H9 (cell line): ENCODE measurements at regions not wholly inside any gene's neighbourhood (a gene's known extent, or its start where the extent isn't known, plus 50 kb on each side); places are given as distances from the start of the nearest gene placed in this dataset.

ENCODE experiments used
- DNase-seq: peaks from one replicate; pipeline ENCODE4 v3.0.0-alpha.2; 2017
- H2AFZ ChIP-seq: one replicate; pipeline ENCODE4 v1.6.1; 2013; ENCODE audit warnings: mild to moderate bottlenecking, low read length, control low read depth, moderate library complexity
- H2AK5ac ChIP-seq: 2 replicates; pipeline ENCODE4 v1.6.1; 2013; ENCODE audit warnings: low read length, control low read depth, mixed read lengths; ENCODE audit not compliant: insufficient read length
- H2BK120ac ChIP-seq: one replicate; pipeline ENCODE4 v1.6.1; 2013; ENCODE audit warnings: low read depth, mild to moderate bottlenecking, low read length, control low read depth, inconsistent platforms; ENCODE audit not compliant: poor library complexity, severe bottlenecking
- H2BK12ac ChIP-seq: 2 replicates; pipeline ENCODE4 v1.6.1; 2013; ENCODE audit warnings: low read length, control low read depth, mixed read lengths, low read depth; ENCODE audit not compliant: insufficient read length
- H2BK15ac ChIP-seq: 2 replicates; pipeline ENCODE4 v1.6.1; 2013; ENCODE audit warnings: low read depth, low read length, control low read depth
- H2BK20ac ChIP-seq: one replicate; pipeline ENCODE4 v1.6.1; 2013; ENCODE audit warnings: low read depth, mild to moderate bottlenecking, low read length, control low read depth, inconsistent platforms; ENCODE audit not compliant: poor library complexity, severe bottlenecking
- H2BK5ac ChIP-seq: 2 replicates; pipeline ENCODE4 v1.6.1; 2013; ENCODE audit warnings: low read length, control low read depth, mixed read lengths; ENCODE audit not compliant: insufficient read length
- H3K14ac ChIP-seq: 2 replicates; pipeline ENCODE4 v1.6.1; 2013; ENCODE audit warnings: low read length, control low read depth; ENCODE audit not compliant: insufficient read depth
- H3K18ac ChIP-seq: 2 replicates; pipeline ENCODE4 v1.6.1; 2013; ENCODE audit warnings: low read depth, mild to moderate bottlenecking, mixed read lengths, low read length, control low read depth; ENCODE audit not compliant: insufficient read length
- H3K23ac ChIP-seq: 2 replicates; pipeline ENCODE4 v1.6.1; 2013; ENCODE audit warnings: low read length, control low read depth, mixed read lengths, low read depth; ENCODE audit not compliant: insufficient read length
- H3K23me2 ChIP-seq: 2 replicates; pipeline ENCODE4 v1.6.1; 2013; ENCODE audit warnings: low read depth, mild to moderate bottlenecking, mixed read lengths, low read length, control low read depth; ENCODE audit not compliant: insufficient read length, poor library complexity, severe bottlenecking
- H3K27ac ChIP-seq: 2 replicates; pipeline ENCODE4 v1.5.1; 2013; ENCODE audit warnings: low read length, control low read depth, mixed read lengths, low read depth; ENCODE audit not compliant: insufficient read length
- H3K27me3 ChIP-seq: 2 replicates; pipeline ENCODE4 v1.6.1; 2013; ENCODE audit warnings: low read length, control low read depth, inconsistent platforms; ENCODE audit not compliant: insufficient read depth
- H3K4ac ChIP-seq: 2 replicates; pipeline ENCODE4 v1.6.1; 2013; ENCODE audit warnings: low read depth, mild to moderate bottlenecking, control low read depth, inconsistent platforms, low read length, moderate library complexity
- H3K4me1 ChIP-seq: 2 replicates; pipeline ENCODE4 v1.6.1; 2013; ENCODE audit warnings: low read length, control low read depth, inconsistent platforms; ENCODE audit not compliant: insufficient read depth
- H3K4me2 ChIP-seq: 2 replicates; pipeline ENCODE4 v1.6.1; 2013; ENCODE audit warnings: low read length, control low read depth, mixed read lengths; ENCODE audit not compliant: insufficient read length, insufficient read depth
- H3K56ac ChIP-seq: 2 replicates; pipeline ENCODE4 v1.6.1; 2013; ENCODE audit warnings: low read depth, mild to moderate bottlenecking, mixed read lengths, low read length, control low read depth; ENCODE audit not compliant: insufficient read length
- H3K79me1 ChIP-seq: 2 replicates; pipeline ENCODE4 v1.6.1; 2013; ENCODE audit warnings: low read depth, mild to moderate bottlenecking, moderate library complexity, low read length, control low read depth, inconsistent platforms; ENCODE audit not compliant: insufficient read depth, poor library complexity, severe bottlenecking
- H3K79me2 ChIP-seq: 2 replicates; pipeline ENCODE4 v1.6.1; 2013; ENCODE audit warnings: low read length, control low read depth, inconsistent platforms; ENCODE audit not compliant: insufficient read depth
- H3K9ac ChIP-seq: 2 replicates; pipeline ENCODE4 v1.6.1; 2013; ENCODE audit warnings: low read length, control low read depth, mixed read lengths; ENCODE audit not compliant: insufficient read length; ENCODE audit errors: extremely low read depth
- H3K9me3 ChIP-seq: one replicate; pipeline ENCODE4 v1.6.1; 2013; ENCODE audit warnings: low read depth, low read length, inconsistent platforms; ENCODE audit not compliant: control insufficient read depth
- H3T11ph ChIP-seq: one replicate; pipeline ENCODE4 v1.6.1; 2013; ENCODE audit warnings: mild to moderate bottlenecking, low read length, control low read depth, inconsistent platforms
- H4K20me1 ChIP-seq: one replicate; pipeline ENCODE4 v1.6.1; 2013; ENCODE audit not compliant: control insufficient read depth, insufficient read length, insufficient read depth
- H4K5ac ChIP-seq: 2 replicates; pipeline ENCODE4 v1.6.1; 2013; ENCODE audit warnings: low read depth, mild to moderate bottlenecking, mixed read lengths, low read length, control low read depth; ENCODE audit not compliant: insufficient read length
- H4K8ac ChIP-seq: replicated peaks from 2 replicates; pipeline ENCODE4 v1.6.1; 2013; ENCODE audit warnings: low read length, control low read depth, mixed read lengths, low read depth; ENCODE audit not compliant: insufficient read length
- H4K91ac ChIP-seq: 2 replicates; pipeline ENCODE4 v1.6.1; 2013; ENCODE audit warnings: low read depth, mild to moderate bottlenecking, moderate library complexity, mixed read lengths, low read length, control low read depth; ENCODE audit not compliant: insufficient read length
- H3K27ac Mint-ChIP-seq, 3 experiments: 2 replicates in 2 of 3; 3 replicates in 1 of 3; pipeline ENCODE4 v1.8.0; 2020 to 2021; ENCODE audit warnings: mixed read lengths in 3 of 3, mild to moderate bottlenecking in 1 of 3, moderate library complexity in 1 of 3
- H3K27me3 Mint-ChIP-seq: 2 replicates; pipeline ENCODE4 v1.8.0; 2021; ENCODE audit warnings: low read depth, mild to moderate bottlenecking, moderate library complexity, mixed read lengths
- H3K36me3 Mint-ChIP-seq, 3 experiments: 2 replicates in 2 of 3; 3 replicates in 1 of 3; pipeline ENCODE4 v1.8.0; 2020 to 2021; ENCODE audit warnings: low read depth in 3 of 3, mixed read lengths in 3 of 3; ENCODE audit not compliant: insufficient read depth in 1 of 3
- H3K4me1 Mint-ChIP-seq, 2 experiments: 2 replicates each; pipeline ENCODE4 v1.8.0; 2020; ENCODE audit warnings: mixed read lengths in 2 of 2
- H3K4me3 Mint-ChIP-seq, 2 experiments: 2 replicates in 1 of 2; 3 replicates in 1 of 2; pipeline ENCODE4 v1.8.0; 2020 to 2021; ENCODE audit warnings: mild to moderate bottlenecking in 2 of 2, mixed read lengths in 2 of 2, moderate library complexity in 1 of 2
- H3K9me3 Mint-ChIP-seq, 2 experiments: 2 replicates in 1 of 2; 3 replicates in 1 of 2; pipeline ENCODE4 v1.8.0; 2020; ENCODE audit warnings: mild to moderate bottlenecking in 2 of 2, mixed read lengths in 2 of 2, moderate library complexity in 1 of 2
- CTCF ChIP-seq: fragments of 200-600 bp; sonication (generic); conservative IDR thresholded peaks from 3 replicates; pipeline ENCODE4 v1.8.0; 2021; ENCODE audit warnings: antibody characterized with exemption, mild to moderate bottlenecking
- WGBS: extraction: QIAGEN DNeasy Blood & Tissue Kit; methylation state at CpG from one replicate; pipeline ENCODE4 v1.1.7; 2013; ENCODE audit warnings: missing lambda C conversion rate, low lambda C conversion rate, mixed read lengths; ENCODE audit not compliant: insufficient read length; ENCODE audit errors: extremely low coverage; 5-methylcytosine and 5-hydroxymethylcytosine counted together

- Histone ChIP-seq H3K4ac (no peak overlapping the region), H3K18ac (no peak overlapping the region), H3K9me3 (peaks cover 10% of the 10 kb centered on the region), H3K4me1 (no peaks in the 10 kb centered on the region), H4K5ac (no peak overlapping the region), H2AK5ac (no peak overlapping the region), H3K9ac (no peak overlapping the region), H3K79me2 (no peaks in the 10 kb centered on the region), H2BK5ac (no peak overlapping the region), H2BK12ac (no peak overlapping the region), H2BK20ac (no peak overlapping the region), H2BK15ac (no peak overlapping the region), H2BK120ac (no peak overlapping the region), H4K91ac (no peak overlapping the region), H4K8ac (no peak overlapping the region), H3K14ac (no peak overlapping the region), H3K79me1 (no peaks in the 10 kb centered on the region), H3K56ac (no peak overlapping the region), H3K23me2 (no peaks in the 10 kb centered on the region), H3K27ac (no peak overlapping the region), H4K20me1 (no peaks in the 10 kb centered on the region), H3K23ac (no peak overlapping the region), H3T11ph (no peak overlapping the region), H3K4me2 (no peak overlapping the region), H2AFZ (no peak overlapping the region), H3K27me3 (no peaks in the 10 kb centered on the region)
- peaks cover 3 to 5% (median 5%) of the 10 kb centered on the region in 3 experiments; a peak in 6 of 7 replicates for H3K36me3 Mint-ChIP-seq
- WGBS, result no CpG with 5 or more reads among the region's 16 CpGs
- no peak for TF ChIP-seq CTCF
- H3K27ac Mint-ChIP-seq, result no peak overlapping the region
- no peak overlapping the region for H3K4me3 Mint-ChIP-seq
- H3K27me3 Mint-ChIP-seq, result peaks cover 28% of the 10 kb centered on the region
- no peaks in the 10 kb centered on the region for H3K4me1 Mint-ChIP-seq
- peak; percentile 15 for DNase-seq
- peaks cover 16 to 18% of the 10 kb centered on the region in 2 experiments for H3K9me3 Mint-ChIP-seq
Measured at GRCh38 chr13:111947026-111947810, 119.7 kb upstream of the SOX1 start.
